PC-9 (cell line): ENCODE measurements at regions not wholly inside any gene's neighbourhood (a gene's known extent, or its start where the extent isn't known, plus 50 kb on each side); places are given as distances from the start of the nearest gene placed in this dataset.

Experiments
- CTCF ChIP-seq: fragments of 200-600 bp; sonication (generic); conservative IDR thresholded peaks from 2 replicates; pipeline ENCODE4 v1.6.1; 2017; ENCODE audit warnings: mixed run types, antibody characterized with exemption, mild to moderate bottlenecking, moderate library complexity
- EZH2 ChIP-seq: fragments of 200-600 bp; sonication (generic); IDR thresholded peaks from 2 replicates; pipeline ENCODE4 v1.8.0; 2017; ENCODE audit warnings: antibody characterized with exemption, low read depth

- TF ChIP-seq EZH2 (no peak), CTCF (no peak)
Observed at GRCh38 chr1:242738702-242739645, 214.5 kb upstream of the PLD5 start.
